Endothelial cell of umbilical vein (primary cell): ENCODE measurements at regions not wholly inside any gene's neighbourhood (a gene's known extent, or its start where the extent isn't known, plus 50 kb on each side); places are given as distances from the start of the nearest gene placed in this dataset.

Source experiments
- BruUV-seq: library from RNA; stranded (reverse); fragments of 400-500 nt; replicated peaks from 2 replicates; lab custom pipeline; 2021; lab: Mats Ljungman, UMichigan
- CTCF ChIA-PET: fragments of 300-600, 350-600 bp; sonication (Branson Sonifier 250); formaldehyde crosslinking; loops from one replicate; lab custom pipeline; 2021; ENCODE audit warnings: antibody characterized with exemption, inconsistent platforms; lab: Charles Lee
- POLR2A ChIA-PET: fragments of 300-600, 350-600 bp; sonication (Branson Sonifier 250); formaldehyde crosslinking; loops from one replicate; lab custom pipeline; 2021; ENCODE audit warnings: antibody characterized with exemption, inconsistent platforms; lab: Charles Lee
- DNase-seq: peaks from one replicate; pipeline ENCODE4 v3.0.0-alpha.2; 2011; ENCODE audit warnings: low read depth, low spot score
- FAIRE-seq: peaks from 2 replicates; lab custom pipeline; 2011; peaks lifted over from hg19 to GRCh38; lab: Jason Lieb, UNC
- H2AFZ ChIP-seq: 2 replicates; pipeline ENCODE4 v1.6.0; 2012; ENCODE audit warnings: low read depth, low read length, control low read depth, inconsistent platforms
- H3K27ac ChIP-seq: 2 replicates; pipeline ENCODE4 v1.5.1; 2011; ENCODE audit warnings: low read depth, mild to moderate bottlenecking, control low read depth, low read length, moderate library complexity; ENCODE audit not compliant: insufficient read depth
- H3K27me3 ChIP-seq, 2 experiments: 2 replicates each; pipeline versions ENCODE4 v1.6.0 to v1.6.1; 2011; ENCODE audit warnings: low read length in 2 of 2, mixed read lengths in 1 of 2; ENCODE audit not compliant: control insufficient read depth in 2 of 2, insufficient read depth in 2 of 2
- H3K36me3 ChIP-seq, 2 experiments: 2 replicates in 1 of 2; 3 replicates in 1 of 2; pipeline ENCODE4 v1.5.1; 2011; ENCODE audit warnings: low read length in 2 of 2, mild to moderate bottlenecking in 1 of 2, moderate library complexity in 1 of 2; ENCODE audit not compliant: control insufficient read depth in 2 of 2, insufficient read depth in 2 of 2; ENCODE audit errors: extremely low read depth in 1 of 2
- H3K4me1 ChIP-seq: 3 replicates; pipeline ENCODE4 v1.5.1; 2011; ENCODE audit warnings: mild to moderate bottlenecking, low read length; ENCODE audit not compliant: control insufficient read depth, insufficient read depth; ENCODE audit errors: extremely low read depth
- H3K4me2 ChIP-seq: 2 replicates; pipeline ENCODE4 v1.6.1; 2011; ENCODE audit warnings: low read length, control low read depth, mixed read lengths; ENCODE audit not compliant: insufficient read depth
- H3K4me3 ChIP-seq, 3 experiments: fragments of 200-600 bp in 1 of 3; sonication (generic), shearing (Covaris generic) in 1 of 3; replicated peaks in 1 of 3; 2 replicates each; pipeline ENCODE4 v1.5.1; 2011 to 2016; ENCODE audit warnings: control low read depth in 3 of 3, low read length in 3 of 3, mild to moderate bottlenecking in 2 of 3, inconsistent platforms in 1 of 3, low read depth in 1 of 3, moderate library complexity in 1 of 3; ENCODE audit not compliant: insufficient read depth in 1 of 3
- H3K79me2 ChIP-seq: 2 replicates; pipeline ENCODE4 v1.6.0; 2012; ENCODE audit warnings: low read length, inconsistent platforms; ENCODE audit not compliant: control insufficient read depth, insufficient read depth
- H3K9ac ChIP-seq: replicated peaks from 2 replicates; pipeline ENCODE3; 2011; ENCODE audit warnings: low read length, control low read depth; ENCODE audit not compliant: insufficient read depth; ENCODE audit errors: extremely low read depth
- H3K9me1 ChIP-seq: replicated peaks from 3 replicates; pipeline ENCODE4 v1.6.0; 2011; ENCODE audit warnings: mild to moderate bottlenecking, low read length; ENCODE audit not compliant: control insufficient read depth, insufficient read depth; ENCODE audit errors: extremely low read depth
- H3K9me3 ChIP-seq: replicated peaks from 2 replicates; pipeline ENCODE4 v1.5.1; 2012; ENCODE audit warnings: low read length, inconsistent platforms; ENCODE audit not compliant: control insufficient read depth, insufficient read depth
- H4K20me1 ChIP-seq: replicated peaks from 2 replicates; pipeline ENCODE3; 2011; ENCODE audit warnings: mild to moderate bottlenecking, low read length; ENCODE audit not compliant: control insufficient read depth, insufficient read depth; ENCODE audit errors: extremely low read depth
- EZH2 ChIP-seq: IDR thresholded peaks from 2 replicates; pipeline ENCODE4 v1.6.1; 2012; ENCODE audit warnings: borderline replicate concordance, low read depth, mild to moderate bottlenecking, moderate library complexity, low read length, inconsistent platforms; ENCODE audit not compliant: severe bottlenecking
- FOS ChIP-seq: IDR thresholded peaks from 2 replicates; pipeline ENCODE4 v1.6.1; 2011; ENCODE audit warnings: mild to moderate bottlenecking, low read length, moderate library complexity, borderline replicate concordance; ENCODE audit not compliant: insufficient read depth
- GATA2 ChIP-seq: IDR thresholded peaks from 2 replicates; pipeline ENCODE4 v1.7.0; 2011; ENCODE audit warnings: low read depth, mild to moderate bottlenecking, moderate library complexity, mixed read lengths, low read length; ENCODE audit not compliant: insufficient read length, insufficient read depth
- JUN ChIP-seq: IDR thresholded peaks from 2 replicates; pipeline ENCODE4 v1.6.1; 2011; ENCODE audit warnings: borderline replicate concordance, low read depth; ENCODE audit not compliant: insufficient read length, insufficient read depth
- MYC ChIP-seq: IDR thresholded peaks from one replicate; pipeline ENCODE4 v1.6.1; 2011; ENCODE audit warnings: mild to moderate bottlenecking, low read depth, low read length
- POLR2A ChIP-seq: IDR thresholded peaks from 2 replicates; pipeline ENCODE4 v1.6.1; 2012; ENCODE audit warnings: low read depth, mild to moderate bottlenecking, control low read depth, low read length
- POLR2AphosphoS5 ChIP-seq: IDR thresholded peaks from 2 replicates; pipeline ENCODE4 v1.6.1; 2012; ENCODE audit warnings: low read depth, mild to moderate bottlenecking, control low read depth, low read length, moderate library complexity; ENCODE audit not compliant: insufficient read depth
- dilution Hi-C: fragments of 300-500 bp; cut with MboI; formaldehyde crosslinking; loops from one replicate; pipeline ENCODE4 v1.15.0; 2019; ENCODE audit warnings: low sequenced_read_pairs; ENCODE audit not compliant: extremely low pct_ligation_motif_present
- intact Hi-C: fragments of 100-400 bp; cut with micrococcal nuclease; formaldehyde crosslinking; loops from one replicate; pipeline ENCODE4 v1.10.0; 2022
- TF ChIP-seq, protein P1 (sequence below), 2 donors: IDR thresholded peaks; 1 replicate in 1 of 2; 2 replicates in 1 of 2; pipeline ENCODE4 v1.5.1; 2011; ENCODE audit warnings: low read length in 2 of 2, mild to moderate bottlenecking in 2 of 2, moderate library complexity in 2 of 2, control low read depth in 1 of 2, inconsistent platforms in 1 of 2, low read depth in 1 of 2; ENCODE audit not compliant: insufficient read depth in 1 of 2; ENCODE audit errors: extremely low read depth in 1 of 2
- TF ChIP-seq, protein P2 (sequence below): IDR thresholded peaks from 2 replicates; pipeline ENCODE4 v1.6.1; 2011; ENCODE audit not compliant: insufficient read depth, insufficient read length

- Histone ChIP-seq H3K79me2 (no peaks in the 10 kb centered on the region), H3K27ac (no peak overlapping the region), H3K4me3 (no peak overlapping the region), H3K9me3 (no peaks in the 10 kb centered on the region), H3K9ac (no peak overlapping the region), H3K4me1 (no peaks in the 10 kb centered on the region), H2AFZ (no peak overlapping the region), H4K20me1 (no peaks in the 10 kb centered on the region), H3K9me1 (no peaks in the 10 kb centered on the region), H3K4me2 (no peak overlapping the region), H3K36me3 (no peaks in the 10 kb centered on the region), H3K27me3 (peaks cover 10 to 11% of the 10 kb centered on the region in 2 experiments)
- CTCF ChIA-PET, result interaction anchor here (0.6 to 3.4 kb wide), 10 partner anchors 9 to 71 kb away, joined by 3 to 22 read pairs (median 4); no protein-coding TSS in a partner anchor
- intact Hi-C loops, result no loop called here
- FAIRE-seq (no peak), DNase-seq (no peak)
- dilution Hi-C loops, result no loop called here
- BruUV-seq, result no TSS peak
- POLR2A ChIA-PET, result no interaction called here
- TF ChIP-seq FOS, result no peak
- no peak for TF ChIP-seq EZH2
- no peak for TF ChIP-seq POLR2A
- no peak for TF ChIP-seq GATA2
- TF ChIP-seq JUN, result no peak
- TF ChIP-seq MYC, result no peak
- TF ChIP-seq, protein P1, sequence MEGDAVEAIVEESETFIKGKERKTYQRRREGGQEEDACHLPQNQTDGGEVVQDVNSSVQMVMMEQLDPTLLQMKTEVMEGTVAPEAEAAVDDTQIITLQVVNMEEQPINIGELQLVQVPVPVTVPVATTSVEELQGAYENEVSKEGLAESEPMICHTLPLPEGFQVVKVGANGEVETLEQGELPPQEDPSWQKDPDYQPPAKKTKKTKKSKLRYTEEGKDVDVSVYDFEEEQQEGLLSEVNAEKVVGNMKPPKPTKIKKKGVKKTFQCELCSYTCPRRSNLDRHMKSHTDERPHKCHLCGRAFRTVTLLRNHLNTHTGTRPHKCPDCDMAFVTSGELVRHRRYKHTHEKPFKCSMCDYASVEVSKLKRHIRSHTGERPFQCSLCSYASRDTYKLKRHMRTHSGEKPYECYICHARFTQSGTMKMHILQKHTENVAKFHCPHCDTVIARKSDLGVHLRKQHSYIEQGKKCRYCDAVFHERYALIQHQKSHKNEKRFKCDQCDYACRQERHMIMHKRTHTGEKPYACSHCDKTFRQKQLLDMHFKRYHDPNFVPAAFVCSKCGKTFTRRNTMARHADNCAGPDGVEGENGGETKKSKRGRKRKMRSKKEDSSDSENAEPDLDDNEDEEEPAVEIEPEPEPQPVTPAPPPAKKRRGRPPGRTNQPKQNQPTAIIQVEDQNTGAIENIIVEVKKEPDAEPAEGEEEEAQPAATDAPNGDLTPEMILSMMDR (IDR thresholded peaks at IDR 0.05; ENCODE audit: extremely low read depth in 1 of 2, insufficient read depth in 1 of 2, low read depth in 1 of 2, low read length in 2 of 2), result no peak
- TF ChIP-seq, protein P2, sequence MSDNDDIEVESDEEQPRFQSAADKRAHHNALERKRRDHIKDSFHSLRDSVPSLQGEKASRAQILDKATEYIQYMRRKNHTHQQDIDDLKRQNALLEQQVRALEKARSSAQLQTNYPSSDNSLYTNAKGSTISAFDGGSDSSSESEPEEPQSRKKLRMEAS, result no peak
- no peak for TF ChIP-seq POLR2AphosphoS5
Measured at GRCh38 chr7:142463401-142463850, 205.6 kb upstream of the PRSS58 start.
